SK-N-MC (cell line): ENCODE measurements at regions not wholly inside any gene's neighbourhood (a gene's known extent, or its start where the extent isn't known, plus 50 kb on each side); places are given as distances from the start of the nearest gene placed in this dataset.
"Not testable (repeated sequence)": the region's sequence is repeated elsewhere in the genome, so short reads cannot be mapped to it uniquely, and the experiment has no call there.

Experiments used
- DNase-seq: peaks from one replicate; pipeline ENCODE4 v3.0.0-alpha.2; 2011; ENCODE audit warnings: low read depth, low spot score
- H3K27ac ChIP-seq: fragments of 200-600 bp; sonication (generic); 2 replicates; pipeline ENCODE4 v1.5.1; 2016; ENCODE audit warnings: mixed run types
- H3K36me3 ChIP-seq: fragments of 200-600 bp; sonication (generic); 2 replicates; pipeline ENCODE4 v1.6.1; 2017; ENCODE audit warnings: antibody characterized with exemption, low read length, mixed read lengths; ENCODE audit not compliant: insufficient read depth
- H3K4me3 ChIP-seq: fragments of 200-600 bp; sonication (generic); 2 replicates; pipeline ENCODE4 v1.5.1; 2016
- H3K9ac ChIP-seq: fragments of 200-600 bp; sonication (generic); 2 replicates; pipeline ENCODE4 v1.8.0; 2017; ENCODE audit warnings: mixed run types, mixed read lengths; ENCODE audit not compliant: insufficient read length
- H3K9me3 ChIP-seq: fragments of 200-600 bp; sonication (generic); 2 replicates; pipeline ENCODE4 v1.6.1; 2017; ENCODE audit warnings: low read depth, mild to moderate bottlenecking, antibody characterized with exemption, low read length, moderate library complexity, mixed read lengths
- EZH2 ChIP-seq: fragments of 200-600 bp; sonication (generic); IDR thresholded peaks from one replicate; pipeline ENCODE4 v1.6.1; 2017; ENCODE audit warnings: antibody characterized with exemption
- FOXP2 ChIP-seq: optimal IDR thresholded peaks from 2 replicates; pipeline ENCODE3; 2011; ENCODE audit warnings: mild to moderate bottlenecking, moderate library complexity; ENCODE audit not compliant: insufficient read depth; ENCODE audit errors: extremely low read length, control extremely low read depth
- POLR2AphosphoS5 ChIP-seq: IDR thresholded peaks from 2 replicates; pipeline ENCODE4 v1.6.1; 2012; ENCODE audit warnings: mild to moderate bottlenecking, low read depth, low read length, borderline replicate concordance

- H3K36me3 ChIP-seq, result no peaks in the 10 kb centered on the region
- H3K4me3 ChIP-seq, result no peak overlapping the region
- H3K27ac ChIP-seq, result no peak overlapping the region
- H3K9me3 ChIP-seq, result no peaks in the 10 kb centered on the region
- no peak overlapping the region for H3K9ac ChIP-seq
- TF ChIP-seq EZH2, result no peak
- no peak for TF ChIP-seq FOXP2
- TF ChIP-seq POLR2AphosphoS5, result no peak
- DNase-seq, result no peak
Measured at GRCh38 chr1:70490153-70490552, 79.1 kb downstream of the CTH start.

GRCh38 chr1:70495370-70495769 lies 84.3 kb downstream of the CTH start:
- no peak overlapping the region for H3K4me3 ChIP-seq

GRCh38 chr1:70496181-70496580 lies 85.1 kb downstream of the CTH start:
- Histone ChIP-seq H3K4me3 (no peak overlapping the region), H3K9ac (no peak overlapping the region), H3K9me3 (no peaks in the 10 kb centered on the region), H3K36me3 (no peaks in the 10 kb centered on the region), H3K27ac (no peak overlapping the region)
- no peak for DNase-seq
- TF ChIP-seq FOXP2, result no peak
- no peak for TF ChIP-seq EZH2
- no peak for TF ChIP-seq POLR2AphosphoS5

More at GRCh38 chr1:70495370-70495769, 84.3 kb downstream of the CTH start:
- H3K36me3 ChIP-seq, result no peaks in the 10 kb centered on the region
- no peak for TF ChIP-seq EZH2
- TF ChIP-seq POLR2AphosphoS5, result no peak
- no peak for TF ChIP-seq FOXP2
- H3K9me3 ChIP-seq, result no peaks in the 10 kb centered on the region
- no peak overlapping the region for H3K9ac ChIP-seq
- DNase-seq, result no peak
- H3K27ac ChIP-seq, result no peak overlapping the region

- no peak for TF ChIP-seq EZH2
- no peak for TF ChIP-seq POLR2AphosphoS5
- no peak for TF ChIP-seq FOXP2
- no peaks in the 10 kb centered on the region for H3K9me3 ChIP-seq
- no peak for DNase-seq
- no peak overlapping the region for H3K4me3 ChIP-seq
- H3K9ac ChIP-seq, result no peak overlapping the region
- no peak overlapping the region for H3K27ac ChIP-seq
- H3K36me3 ChIP-seq, result no peaks in the 10 kb centered on the region
Measured at GRCh38 chr1:70497152-70497551, 86.1 kb downstream of the CTH start.

GRCh38 chr1:70498666-70499065 lies 87.6 kb downstream of the CTH start:
- H3K9ac ChIP-seq, result no peak overlapping the region
- DNase-seq, result no peak
- H3K4me3 ChIP-seq, result no peak overlapping the region
- TF ChIP-seq POLR2AphosphoS5 (no peak), EZH2 (no peak), FOXP2 (no peak)
- no peak overlapping the region; the same call in 1 of the 2 replicates for H3K27ac ChIP-seq
- H3K9me3 ChIP-seq, result no peaks in the 10 kb centered on the region
- no peaks in the 10 kb centered on the region for H3K36me3 ChIP-seq

GRCh38 chr1:70499695-70500094 lies 88.6 kb downstream of the CTH start:
- Histone ChIP-seq H3K4me3 (no peak overlapping the region), H3K36me3 (no peaks in the 10 kb centered on the region), H3K27ac (no peak overlapping the region), H3K9ac (no peak overlapping the region), H3K9me3 (no peaks in the 10 kb centered on the region)
- TF ChIP-seq EZH2, result no peak
- TF ChIP-seq POLR2AphosphoS5, result no peak
- no peak for TF ChIP-seq FOXP2
- no peak for DNase-seq

GRCh38 chr1:70503358-70503757 lies 92.3 kb downstream of the CTH start:
- no peak for DNase-seq
- Histone ChIP-seq H3K36me3 (no peaks in the 10 kb centered on the region), H3K27ac (no peak overlapping the region), H3K9me3 (no peaks in the 10 kb centered on the region), H3K4me3 (no peak overlapping the region), H3K9ac (no peak overlapping the region)
- TF ChIP-seq EZH2 (no peak), POLR2AphosphoS5 (no peak), FOXP2 (no peak)

- TF ChIP-seq EZH2, result no peak
- no peak for TF ChIP-seq POLR2AphosphoS5
- no peak for TF ChIP-seq FOXP2
- Histone ChIP-seq H3K27ac (no peak overlapping the region), H3K9ac (no peak overlapping the region), H3K36me3 (no peaks in the 10 kb centered on the region), H3K4me3 (no peak overlapping the region), H3K9me3 (no peaks in the 10 kb centered on the region)
- DNase-seq, result no peak
Measured at GRCh38 chr1:70504176-70504820, 93.2 kb downstream of the CTH start.

GRCh38 chr1:70504821-70505193 lies 93.7 kb downstream of the CTH start:
- H3K9ac ChIP-seq, result no peak overlapping the region
- DNase-seq, result no peak
- no peaks in the 10 kb centered on the region for H3K9me3 ChIP-seq
- TF ChIP-seq EZH2 (no peak), FOXP2 (no peak), POLR2AphosphoS5 (no peak)
- H3K4me3 ChIP-seq, result no peak overlapping the region
- H3K27ac ChIP-seq, result no peak overlapping the region
- no peaks in the 10 kb centered on the region for H3K36me3 ChIP-seq

GRCh38 chr1:70507991-70508390 lies 96.9 kb downstream of the CTH start:
- not testable (repeated sequence) for H3K9ac ChIP-seq, H3K9me3 ChIP-seq, DNase-seq, H3K4me3 ChIP-seq, H3K36me3 ChIP-seq, H3K27ac ChIP-seq
